ENCODE measurements at regions not wholly inside any gene's neighbourhood (a gene's known extent, or its start where the extent isn't known, plus 50 kb on each side); places are given as distances from the start of the nearest gene placed in this dataset.

DNA sequence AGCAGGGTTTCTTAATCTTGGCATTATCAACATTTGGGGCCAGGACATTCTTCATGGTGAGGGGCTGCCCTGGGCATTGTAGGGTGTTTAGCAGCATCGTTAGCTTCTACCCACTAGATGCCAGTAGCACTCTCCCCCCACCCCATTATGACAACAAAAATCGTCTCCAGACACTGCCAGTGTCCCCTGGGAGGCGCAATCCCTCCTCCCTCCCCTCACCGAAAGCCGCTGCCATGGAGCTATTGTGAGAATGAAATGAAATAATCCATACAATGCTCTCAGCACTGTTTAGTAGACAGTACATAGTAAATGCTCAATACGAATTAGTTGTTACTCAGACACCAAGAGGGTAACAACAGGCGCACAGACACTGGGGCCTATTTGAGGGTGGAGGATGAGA, 502.9 kb downstream of the NPIPA7 start:
- no peaks in the 10 kb centered on the region for H3K4me1 ChIP-seq (ENCODE audit: control insufficient read depth in 5 of 5, insufficient read depth in 5 of 5, low read length in 5 of 5)
- H3K9ac ChIP-seq (ENCODE audit: low read length in 5 of 5) = no peak overlapping the region
- no peaks in the 10 kb centered on the region for H3K9me3 ChIP-seq (ENCODE audit: control insufficient read depth in 5 of 5, low read length in 5 of 5)
- H3K4me3 ChIP-seq (ENCODE audit: low read depth in 1 of 5, low read length in 5 of 5) = no peak overlapping the region
- peaks cover 0 to 20% (median 3%) of the 10 kb centered on the region in 5 donors for H3K27me3 ChIP-seq (ENCODE audit: control insufficient read depth in 5 of 5, insufficient read depth in 4 of 5, low read length in 5 of 5)
- no peaks in the 10 kb centered on the region for H3K36me3 ChIP-seq (ENCODE audit: control insufficient read depth in 5 of 5, insufficient read depth in 5 of 5, low read length in 5 of 5)
- H3K27ac ChIP-seq (ENCODE audit: low read depth, low read length) = no peak overlapping the region

DNA sequence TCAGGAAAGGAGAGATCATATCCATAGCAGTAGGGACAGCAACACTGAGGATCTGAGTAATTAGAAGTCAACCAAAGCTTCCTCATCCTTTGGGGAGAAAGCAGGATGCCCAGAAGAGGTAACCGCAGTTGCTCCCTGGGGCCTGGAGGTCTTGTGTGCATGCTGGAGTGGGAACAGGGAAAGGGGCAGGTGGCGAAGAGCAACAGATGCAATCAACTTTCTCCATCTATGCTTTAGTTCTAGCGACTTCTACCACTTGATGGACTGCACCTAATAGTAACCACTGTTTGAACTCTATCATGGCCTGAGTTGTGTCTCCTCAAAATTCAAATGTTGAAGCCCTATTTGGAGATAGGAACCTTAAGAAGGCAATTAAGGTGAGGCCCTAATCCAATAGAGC, 503.8 kb downstream of the NPIPA7 start:
- Histone ChIP-seq H3K27me3 (ENCODE audit: control insufficient read depth in 5 of 5, insufficient read depth in 4 of 5, low read length in 5 of 5) (peaks cover 0 to 13% (median 3%) of the 10 kb centered on the region in 5 donors), H3K27ac (ENCODE audit: low read depth, low read length) (no peak overlapping the region), H3K4me3 (ENCODE audit: low read depth in 1 of 5, low read length in 5 of 5) (no peak overlapping the region), H3K9ac (ENCODE audit: low read length in 5 of 5) (no peak overlapping the region), H3K4me1 (ENCODE audit: control insufficient read depth in 5 of 5, insufficient read depth in 5 of 5, low read length in 5 of 5) (no peaks in the 10 kb centered on the region), H3K9me3 (ENCODE audit: control insufficient read depth in 5 of 5, low read length in 5 of 5) (no peaks in the 10 kb centered on the region), H3K36me3 (ENCODE audit: control insufficient read depth in 5 of 5, insufficient read depth in 5 of 5, low read length in 5 of 5) (no peaks in the 10 kb centered on the region)

- no peak overlapping the region for H3K9ac ChIP-seq (ENCODE audit: low read length in 5 of 5)
- no peaks in the 10 kb centered on the region for H3K4me1 ChIP-seq (ENCODE audit: control insufficient read depth in 5 of 5, insufficient read depth in 5 of 5, low read length in 5 of 5)
- no peaks in the 10 kb centered on the region for H3K36me3 ChIP-seq (ENCODE audit: control insufficient read depth in 5 of 5, insufficient read depth in 5 of 5, low read length in 5 of 5)
- no peaks in the 10 kb centered on the region for H3K9me3 ChIP-seq (ENCODE audit: control insufficient read depth in 5 of 5, low read length in 5 of 5)
- peaks cover 2 to 11% (median 3%) of the 10 kb centered on the region in 5 donors for H3K27me3 ChIP-seq (ENCODE audit: control insufficient read depth in 5 of 5, insufficient read depth in 4 of 5, low read length in 5 of 5)
- no peak overlapping the region for H3K27ac ChIP-seq (ENCODE audit: low read depth, low read length)
- H3K4me3 ChIP-seq (ENCODE audit: low read depth in 1 of 5, low read length in 5 of 5) = no peak overlapping the region
Measured at GRCh38 chr16:16884451-16884850, 505.5 kb downstream of the NPIPA7 start.

DNA sequence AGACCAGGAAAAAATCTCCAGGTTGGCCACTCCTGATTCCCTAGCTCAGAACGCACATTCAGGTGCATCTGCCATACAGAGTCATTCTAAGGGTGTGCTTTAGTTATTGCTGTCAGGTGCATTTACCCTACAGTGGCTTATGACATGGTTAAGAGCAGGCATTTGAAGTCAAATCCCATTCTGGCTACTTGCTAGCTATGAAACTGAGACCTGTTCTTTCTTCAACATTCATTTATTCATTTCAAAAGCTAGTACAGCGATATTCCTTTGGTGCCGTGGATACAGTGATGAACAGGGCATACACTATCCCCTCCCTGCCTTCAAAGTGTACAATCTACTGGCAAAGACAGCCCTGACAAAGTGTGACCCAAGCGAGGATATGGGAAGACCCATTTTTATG, 508.3 kb downstream of the NPIPA7 start:
- Histone ChIP-seq H3K27ac (ENCODE audit: low read depth, low read length) (no peak overlapping the region), H3K9ac (ENCODE audit: low read length in 5 of 5) (no peak overlapping the region), H3K4me1 (ENCODE audit: control insufficient read depth in 5 of 5, insufficient read depth in 5 of 5, low read length in 5 of 5) (no peaks in the 10 kb centered on the region), H3K4me3 (ENCODE audit: low read depth in 1 of 5, low read length in 5 of 5) (no peak overlapping the region), H3K36me3 (ENCODE audit: control insufficient read depth in 5 of 5, insufficient read depth in 5 of 5, low read length in 5 of 5) (no peaks in the 10 kb centered on the region), H3K9me3 (ENCODE audit: control insufficient read depth in 5 of 5, low read length in 5 of 5) (peaks cover 0 to 4% (median 0%) of the 10 kb centered on the region in 5 donors), H3K27me3 (ENCODE audit: control insufficient read depth in 5 of 5, insufficient read depth in 4 of 5, low read length in 5 of 5) (peaks cover 0 to 5% (median 3%) of the 10 kb centered on the region in 5 donors)

DNA sequence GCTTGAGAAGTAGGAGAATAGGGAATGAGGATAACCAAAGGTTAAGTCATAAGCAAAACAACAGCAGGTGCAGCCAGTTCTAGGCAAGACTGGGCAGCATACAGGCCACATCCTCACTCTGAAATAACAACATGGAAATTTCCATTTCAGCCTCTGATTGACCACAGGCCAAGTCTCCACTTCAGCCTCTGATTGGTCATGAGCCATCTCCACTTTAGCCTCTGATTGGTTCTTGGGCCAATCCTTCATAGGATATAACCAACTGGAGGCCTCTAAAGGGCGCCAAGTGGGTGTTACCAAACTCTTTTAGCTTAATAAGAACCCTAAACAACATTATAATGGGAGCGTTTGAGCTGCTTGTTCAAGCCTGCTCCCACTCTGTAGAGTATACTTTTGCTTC, 512.0 kb downstream of the NPIPA7 start:
- Histone ChIP-seq H3K9ac (ENCODE audit: low read length in 5 of 5) (no peak overlapping the region), H3K4me1 (ENCODE audit: control insufficient read depth in 5 of 5, insufficient read depth in 5 of 5, low read length in 5 of 5) (no peaks in the 10 kb centered on the region), H3K9me3 (ENCODE audit: control insufficient read depth in 5 of 5, low read length in 5 of 5) (peaks cover 0 to 4% (median 0%) of the 10 kb centered on the region in 5 donors), H3K27me3 (ENCODE audit: control insufficient read depth in 5 of 5, insufficient read depth in 4 of 5, low read length in 5 of 5) (peaks cover 0 to 3% (median 0%) of the 10 kb centered on the region in 5 donors), H3K36me3 (ENCODE audit: control insufficient read depth in 5 of 5, insufficient read depth in 5 of 5, low read length in 5 of 5) (no peaks in the 10 kb centered on the region), H3K27ac (ENCODE audit: low read depth, low read length) (no peak overlapping the region), H3K4me3 (ENCODE audit: low read depth in 1 of 5, low read length in 5 of 5) (no peak overlapping the region)

DNA sequence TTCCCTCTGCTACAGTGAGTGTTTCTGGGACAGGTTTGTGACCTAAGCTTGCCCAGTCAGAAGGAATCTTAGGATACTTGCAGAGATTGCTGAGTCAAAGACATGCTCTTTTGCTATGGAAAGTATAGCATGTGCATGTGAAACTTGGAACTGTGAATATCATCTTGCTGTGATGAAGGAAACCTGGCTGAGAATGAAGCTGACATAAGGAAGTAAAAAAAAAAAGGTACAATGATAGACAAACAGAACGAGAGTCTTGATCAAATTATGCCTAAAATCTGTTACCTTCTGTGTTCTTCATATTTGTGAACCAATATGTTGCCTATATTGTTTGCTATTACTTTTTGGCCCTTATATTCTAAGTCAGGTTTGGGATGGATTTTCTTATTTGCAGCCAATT, 525.7 kb downstream of the NPIPA7 start:
- H3K9me3 ChIP-seq (ENCODE audit: control insufficient read depth in 5 of 5, low read length in 5 of 5) = peaks cover 0 to 40% (median 26%) of the 10 kb centered on the region in 5 donors
- H3K27ac ChIP-seq (ENCODE audit: low read depth, low read length) = no peak overlapping the region
- no peak overlapping the region for H3K4me3 ChIP-seq (ENCODE audit: low read depth in 1 of 5, low read length in 5 of 5)
- no peak overlapping the region for H3K9ac ChIP-seq (ENCODE audit: low read length in 5 of 5)
- H3K36me3 ChIP-seq (ENCODE audit: control insufficient read depth in 5 of 5, insufficient read depth in 5 of 5, low read length in 5 of 5) = no peaks in the 10 kb centered on the region
- no peaks in the 10 kb centered on the region for H3K4me1 ChIP-seq (ENCODE audit: control insufficient read depth in 5 of 5, insufficient read depth in 5 of 5, low read length in 5 of 5)
- H3K27me3 ChIP-seq (ENCODE audit: control insufficient read depth in 5 of 5, insufficient read depth in 4 of 5, low read length in 5 of 5) = peaks cover 0 to 9% (median 4%) of the 10 kb centered on the region in 5 donors

DNA sequence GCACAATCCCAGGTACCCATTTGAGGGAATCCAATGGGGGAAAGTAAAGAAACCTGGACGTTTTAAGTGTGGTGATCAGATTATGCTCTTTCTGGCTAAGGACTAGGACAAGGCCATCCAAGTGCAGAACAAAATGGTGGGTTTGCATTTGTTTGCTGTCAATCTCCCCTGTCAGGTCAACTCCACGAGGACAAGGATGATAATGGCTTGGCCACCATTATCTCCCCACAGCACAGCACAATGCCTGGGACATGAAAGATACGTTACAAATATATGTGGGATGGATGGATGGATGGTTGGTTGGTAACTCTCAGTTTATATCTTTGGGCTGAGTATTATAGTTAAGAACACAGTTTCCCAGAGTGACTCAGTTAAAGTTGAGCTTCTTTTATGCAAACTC, 526.9 kb downstream of the NPIPA7 start:
- Histone ChIP-seq H3K4me3 (ENCODE audit: low read depth in 1 of 5, low read length in 5 of 5) (no peak overlapping the region), H3K9me3 (ENCODE audit: control insufficient read depth in 5 of 5, low read length in 5 of 5) (peaks cover 0 to 38% (median 19%) of the 10 kb centered on the region in 5 donors), H3K9ac (ENCODE audit: low read length in 5 of 5) (no peak overlapping the region), H3K36me3 (ENCODE audit: control insufficient read depth in 5 of 5, insufficient read depth in 5 of 5, low read length in 5 of 5) (no peaks in the 10 kb centered on the region), H3K27ac (ENCODE audit: low read depth, low read length) (no peak overlapping the region), H3K4me1 (ENCODE audit: control insufficient read depth in 5 of 5, insufficient read depth in 5 of 5, low read length in 5 of 5) (no peaks in the 10 kb centered on the region), H3K27me3 (ENCODE audit: control insufficient read depth in 5 of 5, insufficient read depth in 4 of 5, low read length in 5 of 5) (peaks cover 0 to 9% (median 4%) of the 10 kb centered on the region in 5 donors)

- Histone ChIP-seq H3K27ac (ENCODE audit: low read depth, low read length) (no peak overlapping the region), H3K27me3 (ENCODE audit: control insufficient read depth in 5 of 5, insufficient read depth in 4 of 5, low read length in 5 of 5) (peaks cover 0 to 9% (median 4%) of the 10 kb centered on the region in 5 donors), H3K36me3 (ENCODE audit: control insufficient read depth in 5 of 5, insufficient read depth in 5 of 5, low read length in 5 of 5) (no peaks in the 10 kb centered on the region), H3K9ac (ENCODE audit: low read length in 5 of 5) (no peak overlapping the region), H3K4me1 (ENCODE audit: control insufficient read depth in 5 of 5, insufficient read depth in 5 of 5, low read length in 5 of 5) (no peaks in the 10 kb centered on the region), H3K4me3 (ENCODE audit: low read depth in 1 of 5, low read length in 5 of 5) (no peak overlapping the region), H3K9me3 (ENCODE audit: control insufficient read depth in 5 of 5, low read length in 5 of 5) (peaks cover 0 to 26% (median 11%) of the 10 kb centered on the region in 5 donors)
Measured at GRCh38 chr16:16907089-16907488, 528.1 kb downstream of the NPIPA7 start.

DNA sequence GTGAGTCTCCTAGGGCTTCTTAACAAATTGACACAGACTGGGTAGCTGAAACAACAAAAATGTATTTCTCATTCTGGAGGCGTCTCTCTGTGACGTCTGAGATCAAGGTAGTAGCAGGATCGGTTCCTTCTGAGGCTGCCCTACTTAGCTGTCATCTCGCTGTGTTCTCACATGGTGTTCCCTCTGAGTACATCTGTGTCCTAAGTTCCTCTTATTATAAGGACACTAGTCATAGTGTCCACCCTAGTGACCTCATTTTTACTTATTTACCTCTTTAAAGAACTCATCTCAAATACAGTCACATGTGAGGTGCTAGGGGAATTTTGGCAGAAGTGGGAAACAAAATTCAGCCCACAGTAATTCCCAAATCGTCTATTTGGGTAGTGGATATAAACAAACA, 529.1 kb downstream of the NPIPA7 start:
- H3K4me1 ChIP-seq (ENCODE audit: control insufficient read depth in 5 of 5, insufficient read depth in 5 of 5, low read length in 5 of 5) = no peaks in the 10 kb centered on the region
- H3K27me3 ChIP-seq (ENCODE audit: control insufficient read depth in 5 of 5, insufficient read depth in 4 of 5, low read length in 5 of 5) = peaks cover 0 to 9% (median 4%) of the 10 kb centered on the region in 5 donors
- H3K27ac ChIP-seq (ENCODE audit: low read depth, low read length) = no peak overlapping the region
- H3K36me3 ChIP-seq (ENCODE audit: control insufficient read depth in 5 of 5, insufficient read depth in 5 of 5, low read length in 5 of 5) = no peaks in the 10 kb centered on the region
- H3K9me3 ChIP-seq (ENCODE audit: control insufficient read depth in 5 of 5, low read length in 5 of 5) = peaks cover 0 to 20% (median 9%) of the 10 kb centered on the region in 5 donors
- no peak overlapping the region for H3K4me3 ChIP-seq (ENCODE audit: low read depth in 1 of 5, low read length in 5 of 5)
- no peak overlapping the region for H3K9ac ChIP-seq (ENCODE audit: low read length in 5 of 5)

DNA sequence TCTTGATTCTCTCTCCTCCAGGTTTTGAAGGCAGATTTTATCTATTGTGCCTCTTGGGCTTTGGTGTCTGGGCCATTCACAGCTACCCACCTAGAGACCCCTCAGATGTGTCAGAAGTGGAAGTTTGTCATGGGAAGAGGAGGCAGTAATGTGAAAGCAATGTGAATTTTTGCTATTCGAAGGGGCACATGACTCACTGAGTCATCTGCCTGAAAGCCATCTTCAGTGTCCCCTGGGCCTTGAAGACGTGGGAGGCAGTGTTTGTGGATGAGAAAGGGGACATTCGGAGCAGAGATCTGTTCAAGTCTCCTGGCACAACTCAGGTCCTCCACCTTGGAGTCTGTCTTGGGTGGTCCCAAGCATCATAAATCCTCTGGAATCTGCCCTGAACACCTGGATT, 530.2 kb downstream of the NPIPA7 start:
- H3K27ac ChIP-seq (ENCODE audit: low read depth, low read length) = no peak overlapping the region
- no peak overlapping the region for H3K9ac ChIP-seq (ENCODE audit: low read length in 5 of 5)
- H3K9me3 ChIP-seq (ENCODE audit: control insufficient read depth in 5 of 5, low read length in 5 of 5) = peaks cover 0 to 11% (median 5%) of the 10 kb centered on the region in 5 donors
- H3K4me3 ChIP-seq (ENCODE audit: low read depth in 1 of 5, low read length in 5 of 5) = no peak overlapping the region
- peaks cover 0 to 9% (median 4%) of the 10 kb centered on the region in 5 donors for H3K27me3 ChIP-seq (ENCODE audit: control insufficient read depth in 5 of 5, insufficient read depth in 4 of 5, low read length in 5 of 5)
- H3K4me1 ChIP-seq (ENCODE audit: control insufficient read depth in 5 of 5, insufficient read depth in 5 of 5, low read length in 5 of 5) = no peaks in the 10 kb centered on the region
- H3K36me3 ChIP-seq (ENCODE audit: control insufficient read depth in 5 of 5, insufficient read depth in 5 of 5, low read length in 5 of 5) = no peaks in the 10 kb centered on the region

GRCh38 chr16:16910666-16911065, 531.7 kb downstream of the NPIPA7 start:
- peaks cover 0 to 3% (median 0%) of the 10 kb centered on the region in 5 donors for H3K9me3 ChIP-seq (ENCODE audit: control insufficient read depth in 5 of 5, low read length in 5 of 5)
- H3K27me3 ChIP-seq (ENCODE audit: control insufficient read depth in 5 of 5, insufficient read depth in 4 of 5, low read length in 5 of 5) = peaks cover 0 to 9% (median 4%) of the 10 kb centered on the region in 5 donors
- H3K36me3 ChIP-seq (ENCODE audit: control insufficient read depth in 5 of 5, insufficient read depth in 5 of 5, low read length in 5 of 5) = no peaks in the 10 kb centered on the region
- no peaks in the 10 kb centered on the region for H3K4me1 ChIP-seq (ENCODE audit: control insufficient read depth in 5 of 5, insufficient read depth in 5 of 5, low read length in 5 of 5)
- no peak overlapping the region for H3K27ac ChIP-seq (ENCODE audit: low read depth, low read length)
- no peak overlapping the region for H3K9ac ChIP-seq (ENCODE audit: low read length in 5 of 5)
- no peak overlapping the region for H3K4me3 ChIP-seq (ENCODE audit: low read depth in 1 of 5, low read length in 5 of 5)
